Mesothelial cell of epicardium (in vitro differentiated cells): ENCODE measurements at regions not wholly inside any gene's neighbourhood (a gene's known extent, or its start where the extent isn't known, plus 50 kb on each side); places are given as distances from the start of the nearest gene placed in this dataset.

ENCODE experiments used
- DNase-seq, 2 experiments: peaks; one replicate each; pipeline ENCODE4 v3.0.0; 2021; ENCODE audit warnings: low spot score in 2 of 2; ENCODE audit not compliant: unreplicated experiment in 2 of 2
- H3K27ac Mint-ChIP-seq: 2 replicates; pipeline ENCODE4 v1.8.0; 2021; ENCODE audit warnings: mixed read lengths
- H3K27me3 Mint-ChIP-seq: 2 replicates; pipeline ENCODE4 v1.8.0; 2021; ENCODE audit warnings: low read depth, mixed read lengths
- H3K36me3 Mint-ChIP-seq: 2 replicates; pipeline ENCODE4 v1.8.0; 2021; ENCODE audit warnings: mixed read lengths
- H3K4me1 Mint-ChIP-seq: 2 replicates; pipeline ENCODE4 v1.8.0; 2021; ENCODE audit warnings: mixed read lengths
- H3K4me3 Mint-ChIP-seq: 2 replicates; pipeline ENCODE4 v1.8.0; 2021; ENCODE audit warnings: mild to moderate bottlenecking, moderate library complexity, mixed read lengths
- H3K9me3 Mint-ChIP-seq: 2 replicates; pipeline ENCODE4 v1.8.0; 2021; ENCODE audit warnings: mixed read lengths
- TF ChIP-seq, protein P1 (sequence below): fragments of 200-600 bp; sonication (generic); IDR thresholded peaks from one replicate; pipeline ENCODE4 v1.5.0; 2021; ENCODE audit warnings: antibody characterized with exemption; ENCODE audit not compliant: unreplicated experiment

- TF ChIP-seq, protein P1, sequence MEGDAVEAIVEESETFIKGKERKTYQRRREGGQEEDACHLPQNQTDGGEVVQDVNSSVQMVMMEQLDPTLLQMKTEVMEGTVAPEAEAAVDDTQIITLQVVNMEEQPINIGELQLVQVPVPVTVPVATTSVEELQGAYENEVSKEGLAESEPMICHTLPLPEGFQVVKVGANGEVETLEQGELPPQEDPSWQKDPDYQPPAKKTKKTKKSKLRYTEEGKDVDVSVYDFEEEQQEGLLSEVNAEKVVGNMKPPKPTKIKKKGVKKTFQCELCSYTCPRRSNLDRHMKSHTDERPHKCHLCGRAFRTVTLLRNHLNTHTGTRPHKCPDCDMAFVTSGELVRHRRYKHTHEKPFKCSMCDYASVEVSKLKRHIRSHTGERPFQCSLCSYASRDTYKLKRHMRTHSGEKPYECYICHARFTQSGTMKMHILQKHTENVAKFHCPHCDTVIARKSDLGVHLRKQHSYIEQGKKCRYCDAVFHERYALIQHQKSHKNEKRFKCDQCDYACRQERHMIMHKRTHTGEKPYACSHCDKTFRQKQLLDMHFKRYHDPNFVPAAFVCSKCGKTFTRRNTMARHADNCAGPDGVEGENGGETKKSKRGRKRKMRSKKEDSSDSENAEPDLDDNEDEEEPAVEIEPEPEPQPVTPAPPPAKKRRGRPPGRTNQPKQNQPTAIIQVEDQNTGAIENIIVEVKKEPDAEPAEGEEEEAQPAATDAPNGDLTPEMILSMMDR = no peak
- no peak for DNase-seq
- H3K4me3 Mint-ChIP-seq = no peak overlapping the region
- no peaks in the 10 kb centered on the region for H3K9me3 Mint-ChIP-seq
- H3K27ac Mint-ChIP-seq = no peak overlapping the region
- H3K4me1 Mint-ChIP-seq = peaks cover 4% of the 10 kb centered on the region
- H3K36me3 Mint-ChIP-seq = no peaks in the 10 kb centered on the region
- H3K27me3 Mint-ChIP-seq = peaks cover 50% of the 10 kb centered on the region
Measured at GRCh38 chr18:47420130-47420529, 168.7 kb upstream of the SKOR2 start.

- no peak for DNase-seq
- Mint-ChIP-seq H3K9me3 (no peaks in the 10 kb centered on the region), H3K27me3 (peaks cover 62% of the 10 kb centered on the region), H3K4me3 (no peak overlapping the region), H3K27ac (no peak overlapping the region), H3K4me1 (peaks cover 4% of the 10 kb centered on the region), H3K36me3 (no peaks in the 10 kb centered on the region)
- TF ChIP-seq, protein P1 = no peak
Measured at GRCh38 chr18:47418746-47419145, 167.3 kb upstream of the SKOR2 start.

DNA sequence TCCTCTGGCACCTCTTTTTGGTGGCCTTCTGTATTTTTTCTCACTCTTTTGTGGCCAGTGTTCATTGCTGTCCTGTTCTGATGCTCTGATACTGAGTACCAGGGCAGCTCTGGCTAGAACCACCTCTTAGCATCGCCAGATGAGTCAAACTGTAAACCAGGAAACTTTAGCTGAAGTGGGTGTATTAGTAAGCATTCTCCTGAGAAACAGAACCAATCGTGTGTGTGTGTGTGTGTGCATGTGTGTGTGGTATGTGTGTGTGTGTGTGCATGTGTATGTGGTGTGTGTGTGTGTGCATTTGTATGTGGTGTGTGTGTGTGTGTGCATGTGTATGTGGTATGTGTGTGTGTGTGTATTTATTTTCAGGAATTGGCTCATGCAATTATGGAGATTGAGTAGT, 166.3 kb upstream of the SKOR2 start:
- H3K4me1 Mint-ChIP-seq = peaks cover 4% of the 10 kb centered on the region
- H3K36me3 Mint-ChIP-seq = no peaks in the 10 kb centered on the region

DNA sequence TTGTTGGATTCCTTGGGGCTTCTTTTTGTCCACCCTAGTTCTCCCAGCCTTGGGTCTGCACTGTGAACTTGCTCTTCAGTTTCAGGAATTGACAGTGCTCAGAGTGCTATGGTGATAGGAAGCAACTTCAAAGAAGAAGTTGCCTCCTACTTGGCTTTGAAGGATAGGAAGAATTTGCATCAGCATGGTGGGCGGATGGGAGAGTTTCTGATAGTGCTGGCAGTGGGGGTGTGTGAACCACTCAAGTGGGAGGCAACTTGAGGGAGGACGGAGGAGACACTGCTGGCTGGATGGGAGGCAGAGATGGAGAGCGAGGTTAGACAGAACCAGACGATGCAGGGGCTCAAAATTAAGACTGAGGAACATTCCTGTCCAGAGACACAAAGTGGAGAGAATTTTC, 164.4 kb upstream of the SKOR2 start:
- no peak for DNase-seq
- Mint-ChIP-seq H3K4me3 (no peak overlapping the region), H3K9me3 (no peaks in the 10 kb centered on the region), H3K36me3 (no peaks in the 10 kb centered on the region), H3K27ac (no peak overlapping the region), H3K4me1 (peaks cover 4% of the 10 kb centered on the region), H3K27me3 (peaks cover 83% of the 10 kb centered on the region)
- TF ChIP-seq, protein P1 = no peak

More for the DNA sequence above, 166.3 kb upstream of the SKOR2 start:
- H3K27me3 Mint-ChIP-seq = peaks cover 68% of the 10 kb centered on the region
- H3K4me3 Mint-ChIP-seq = no peak overlapping the region
- no peaks in the 10 kb centered on the region for H3K9me3 Mint-ChIP-seq
- TF ChIP-seq, protein P1 = no peak
- no peak overlapping the region for H3K27ac Mint-ChIP-seq
- DNase-seq = no peak

- H3K4me3 Mint-ChIP-seq = no peak overlapping the region
- TF ChIP-seq, protein P1 = no peak
- H3K9me3 Mint-ChIP-seq = no peaks in the 10 kb centered on the region
- H3K27ac Mint-ChIP-seq = no peak overlapping the region
- H3K36me3 Mint-ChIP-seq = no peaks in the 10 kb centered on the region
- peaks cover 66% of the 10 kb centered on the region for H3K27me3 Mint-ChIP-seq
- H3K4me1 Mint-ChIP-seq = peaks cover 4% of the 10 kb centered on the region
- DNase-seq = no peak
Measured at GRCh38 chr18:47413327-47413726, 161.9 kb upstream of the SKOR2 start.

GRCh38 chr18:47412924-47413323, 161.5 kb upstream of the SKOR2 start:
- H3K27ac Mint-ChIP-seq = no peak overlapping the region
- no peaks in the 10 kb centered on the region for H3K36me3 Mint-ChIP-seq
- H3K27me3 Mint-ChIP-seq = peaks cover 64% of the 10 kb centered on the region
- no peaks in the 10 kb centered on the region for H3K9me3 Mint-ChIP-seq
- peaks cover 4% of the 10 kb centered on the region for H3K4me1 Mint-ChIP-seq
- H3K4me3 Mint-ChIP-seq = no peak overlapping the region
- no peak for DNase-seq
- TF ChIP-seq, protein P1 = no peak
